ENCODE measurements at regions not wholly inside any gene's neighbourhood (a gene's known extent, or its start where the extent isn't known, plus 50 kb on each side); places are given as distances from the start of the nearest gene placed in this dataset.

DNA sequence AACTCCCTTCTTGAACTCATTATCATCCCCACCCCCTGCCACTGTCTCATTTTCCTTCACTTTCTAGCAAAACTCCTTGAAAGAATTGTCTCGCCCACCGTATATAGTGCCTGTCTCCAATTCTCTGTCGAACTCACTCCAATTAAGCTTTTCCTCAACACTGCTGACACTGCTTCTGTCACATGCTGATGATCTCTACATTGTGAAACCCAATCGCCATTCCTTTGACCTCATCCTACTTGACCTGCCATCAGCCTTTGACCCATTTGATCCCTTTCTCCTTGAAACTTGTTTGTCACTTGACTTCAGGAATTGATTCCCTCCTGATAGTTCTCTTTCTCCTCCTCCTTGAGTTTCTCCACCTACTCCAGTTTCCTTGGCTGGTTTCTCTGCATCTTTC is 54.8 kb downstream of the CCDC71L start:
- H3K4me3 Mint-ChIP-seq, result no peak overlapping the region
- Histone ChIP-seq H3K9ac (ENCODE audit: insufficient read depth, low read length, poor library complexity, severe bottlenecking) (no peak overlapping the region), H3K4me2 (replicated peaks; ENCODE audit: extremely low read depth, low read length, poor library complexity, severe bottlenecking) (no peak overlapping the region), H3K27me3 (ENCODE audit: control insufficient read depth in 2 of 2, insufficient read depth in 2 of 2, low read length in 2 of 2) (no peaks in the 10 kb centered on the region), H3K79me2 (ENCODE audit: insufficient read depth, low read length) (no peaks in the 10 kb centered on the region), H3K4me1 (ENCODE audit: control insufficient read depth in 1 of 2, insufficient read depth in 2 of 2, low read length in 2 of 2) (no peaks in the 10 kb centered on the region), H4K20me1 (ENCODE audit: insufficient read depth, low read length) (no peaks in the 10 kb centered on the region), H3K36me3 (replicated peaks in 1 of 2; ENCODE audit: control insufficient read depth in 1 of 2, insufficient read depth in 2 of 2, low read length in 2 of 2) (no peaks in the 10 kb centered on the region), H3K27ac (ENCODE audit: low read depth in 1 of 2, low read length in 2 of 2) (no peak overlapping the region), H3K9me3 (replicated peaks in 1 of 2; ENCODE audit: control insufficient read depth in 1 of 2, insufficient read depth in 1 of 2, low read length in 2 of 2) (no peaks in the 10 kb centered on the region), H2AFZ (ENCODE audit: insufficient read depth, low read depth, low read length, poor library complexity, severe bottlenecking) (no peak overlapping the region), H3K4me3 (replicated peaks in 1 of 3; ENCODE audit: low read depth in 2 of 3, low read length in 3 of 3) (no peak overlapping the region)
- no peak for TF ChIP-seq CTCF (IDR thresholded peaks at IDR 0.05)
- peaks cover 0 to 2% (median 0%) of the 10 kb centered on the region in 3 donors for H3K27me3 Mint-ChIP-seq (ENCODE audit: low read depth in 3 of 3)
- no peaks in the 10 kb centered on the region for H3K36me3 Mint-ChIP-seq
- H3K27ac Mint-ChIP-seq, result no peak overlapping the region
- H3K4me1 Mint-ChIP-seq, result no peaks in the 10 kb centered on the region
- peaks cover 0 to 5% (median 0%) of the 10 kb centered on the region in 7 donors for H3K9me3 Mint-ChIP-seq
- WGBS (ENCODE audit: insufficient coverage), result 98% methylated on average over 4 of the region's 4 CpGs
- intact Hi-C loops (cut with micrococcal nuclease), result no loop called here
- no peak for DNase-seq

- Histone ChIP-seq H3K9me3 (replicated peaks in 1 of 2; ENCODE audit: control insufficient read depth in 1 of 2, insufficient read depth in 1 of 2, low read length in 2 of 2) (no peaks in the 10 kb centered on the region), H2AFZ (ENCODE audit: insufficient read depth, low read depth, low read length, poor library complexity, severe bottlenecking) (no peak overlapping the region), H3K4me1 (ENCODE audit: control insufficient read depth in 1 of 2, insufficient read depth in 2 of 2, low read length in 2 of 2) (no peaks in the 10 kb centered on the region), H3K4me2 (replicated peaks; ENCODE audit: extremely low read depth, low read length, poor library complexity, severe bottlenecking) (no peak overlapping the region), H3K79me2 (ENCODE audit: insufficient read depth, low read length) (no peaks in the 10 kb centered on the region), H3K27ac (ENCODE audit: low read depth in 1 of 2, low read length in 2 of 2) (no peak overlapping the region), H3K36me3 (replicated peaks in 1 of 2; ENCODE audit: control insufficient read depth in 1 of 2, insufficient read depth in 2 of 2, low read length in 2 of 2) (no peaks in the 10 kb centered on the region), H3K27me3 (ENCODE audit: control insufficient read depth in 2 of 2, insufficient read depth in 2 of 2, low read length in 2 of 2) (no peaks in the 10 kb centered on the region), H4K20me1 (ENCODE audit: insufficient read depth, low read length) (no peaks in the 10 kb centered on the region), H3K9ac (ENCODE audit: insufficient read depth, low read length, poor library complexity, severe bottlenecking) (no peak overlapping the region), H3K4me3 (replicated peaks in 1 of 3; ENCODE audit: low read depth in 2 of 3, low read length in 3 of 3) (no peak overlapping the region)
- TF ChIP-seq CTCF (IDR thresholded peaks at IDR 0.05), result no peak
- WGBS (ENCODE audit: insufficient coverage), result 100% methylated on average over 2 of the region's 3 CpGs
- Mint-ChIP-seq H3K27ac (no peak overlapping the region), H3K4me1 (no peaks in the 10 kb centered on the region), H3K36me3 (no peaks in the 10 kb centered on the region), H3K27me3 (ENCODE audit: low read depth in 3 of 3) (peaks cover 0 to 2% (median 0%) of the 10 kb centered on the region in 3 donors), H3K4me3 (no peak overlapping the region), H3K9me3 (peaks cover 0 to 4% (median 0%) of the 10 kb centered on the region in 7 donors)
- intact Hi-C loops (cut with micrococcal nuclease), result no loop called here
- DNase-seq, result no peak
Measured at GRCh38 chr7:106604971-106605370, 56.0 kb downstream of the CCDC71L start.
